Caco-2 (cell line): ENCODE measurements at regions not wholly inside any gene's neighbourhood (a gene's known extent, or its start where the extent isn't known, plus 50 kb on each side); places are given as distances from the start of the nearest gene placed in this dataset.
A peak's percentile ranks its signal among the peaks of the same experiment; 100 is the strongest.

ENCODE experiments used
- BruUV-seq: library from RNA; stranded (reverse); fragments of 400-500 nt; replicated peaks from 2 replicates; lab custom pipeline; 2021; lab: Mats Ljungman, UMichigan
- CTCF ChIA-PET: fragments of 300-600 bp; sonication (Branson Sonifier 250); formaldehyde crosslinking; loops from one replicate; lab custom pipeline; 2022; ENCODE audit warnings: antibody characterized with exemption; lab: Charles Lee
- POLR2A ChIA-PET: fragments of 300-600 bp; sonication (Branson Sonifier 250); formaldehyde crosslinking; loops from one replicate; lab custom pipeline; 2022; ENCODE audit warnings: antibody characterized with exemption; lab: Charles Lee
- DNase-seq, 2 experiments: peaks; one replicate each; pipeline versions ENCODE4 v3.0.0 to v3.0.0-alpha.2; 2020 to 2022
- H3K27me3 ChIP-seq: replicated peaks from 2 replicates; pipeline ENCODE4 v1.6.0; 2011; ENCODE audit warnings: low read length; ENCODE audit not compliant: control insufficient read depth, insufficient read depth
- H3K36me3 ChIP-seq: 2 replicates; pipeline ENCODE4 v1.5.1; 2011; ENCODE audit warnings: low read length; ENCODE audit not compliant: control insufficient read depth, insufficient read depth
- H3K4me1 ChIP-seq: fragments of 250-450 bp; sonication (Bioruptor Pico); 2 replicates; pipeline ENCODE4 v1.5.1; 2020; ENCODE audit warnings: mild to moderate bottlenecking
- H3K4me3 ChIP-seq: 2 replicates; pipeline ENCODE4 v1.5.1; 2011; ENCODE audit warnings: low read depth, mild to moderate bottlenecking, control low read depth, low read length
- H3K9me3 ChIP-seq: fragments of 250-450 bp; sonication (Bioruptor Pico); 2 replicates; pipeline ENCODE4 v1.5.1; 2020; ENCODE audit warnings: mild to moderate bottlenecking, moderate library complexity
- H3K27ac Mint-ChIP-seq: one replicate; pipeline ENCODE4 v1.8.0; 2022; ENCODE audit warnings: mixed read lengths; ENCODE audit not compliant: unreplicated experiment
- H3K27me3 Mint-ChIP-seq: one replicate; pipeline ENCODE4 v1.8.0; 2022; ENCODE audit warnings: mixed read lengths; ENCODE audit not compliant: insufficient read depth, unreplicated experiment
- H3K36me3 Mint-ChIP-seq: one replicate; pipeline ENCODE4 v1.8.0; 2022; ENCODE audit warnings: mild to moderate bottlenecking, mixed read lengths; ENCODE audit not compliant: insufficient read depth, unreplicated experiment
- H3K4me1 Mint-ChIP-seq: one replicate; pipeline ENCODE4 v1.8.0; 2022; ENCODE audit warnings: low read depth, mixed read lengths; ENCODE audit not compliant: unreplicated experiment
- H3K4me3 Mint-ChIP-seq: one replicate; pipeline ENCODE4 v1.8.0; 2022; ENCODE audit warnings: mild to moderate bottlenecking, moderate library complexity, mixed read lengths; ENCODE audit not compliant: unreplicated experiment
- H3K9me3 Mint-ChIP-seq: one replicate; pipeline ENCODE4 v1.8.0; 2022; ENCODE audit warnings: mixed read lengths; ENCODE audit not compliant: unreplicated experiment
- intact Hi-C: fragments of 100-400 bp; cut with micrococcal nuclease; formaldehyde crosslinking; loops from one replicate; pipeline ENCODE4 v1.10.0; 2022; ENCODE audit not compliant: unreplicated experiment
- TF ChIP-seq, protein P1 (sequence below), 2 experiments: fragments of 200-600 bp in 1 of 2; IDR thresholded peaks; 1 replicate in 1 of 2; 2 replicates in 1 of 2; pipeline versions ENCODE4 v1.5.1 to v1.8.0; 2011 to 2022; ENCODE audit warnings: antibody characterized with exemption in 1 of 2, control low read depth in 1 of 2, inconsistent platforms in 1 of 2, low read depth in 1 of 2, low read length in 1 of 2, mild to moderate bottlenecking in 1 of 2, moderate library complexity in 1 of 2; ENCODE audit not compliant: insufficient read depth in 1 of 2, severe bottlenecking in 1 of 2, unreplicated experiment in 1 of 2

DNA sequence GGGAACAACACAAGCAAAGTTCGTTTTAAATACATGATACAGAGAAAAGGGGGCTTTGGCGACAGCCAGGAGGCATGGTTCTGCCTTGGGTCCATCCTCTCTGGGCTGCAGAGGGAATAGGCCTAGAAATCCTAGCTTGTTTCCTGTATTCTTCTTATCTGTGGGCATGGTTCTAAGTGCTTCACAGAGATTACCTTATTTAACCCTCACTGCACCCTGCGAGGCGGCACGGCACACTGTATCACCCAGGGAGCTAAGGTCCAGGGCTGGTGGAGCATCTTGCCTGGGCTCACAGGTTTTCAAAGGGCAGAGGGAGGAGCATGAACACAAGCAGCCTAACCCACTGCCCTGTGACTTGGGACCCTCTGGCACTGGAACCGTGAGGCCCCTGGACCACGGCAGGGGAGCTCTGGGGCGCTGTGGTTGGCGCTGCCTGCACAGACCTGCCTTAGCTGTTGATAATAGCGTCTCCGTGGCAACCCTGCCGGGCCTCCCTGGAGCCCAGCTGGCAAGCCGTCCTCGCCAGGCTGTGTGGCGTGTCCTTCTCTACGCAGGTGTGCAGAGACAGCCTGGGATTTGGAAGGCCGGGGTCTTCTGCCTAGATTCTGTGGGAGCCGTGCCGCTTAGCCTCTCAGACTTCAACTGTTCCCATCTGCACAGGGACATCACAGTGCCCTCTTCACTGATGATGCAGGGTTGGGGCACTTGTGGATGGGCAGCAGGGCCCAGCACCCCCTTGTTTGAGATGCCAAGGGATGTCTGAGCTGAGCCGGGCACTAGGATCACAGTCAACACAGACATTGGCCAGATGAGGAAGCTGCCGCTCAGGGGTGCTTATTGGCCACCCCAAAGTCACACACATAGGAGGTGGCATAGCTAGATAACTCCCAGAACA lies 154.6 kb upstream of the TLE3 start:
- H3K9me3 ChIP-seq: no peaks in the 10 kb centered on the region
- no peak overlapping the region for H3K4me3 Mint-ChIP-seq
- BruUV-seq: no TSS peak
- intact Hi-C loops: no loop called here
- CTCF ChIA-PET: interaction anchor here (1.3 kb wide), 1 partner anchor 215 kb away, joined by 4 read pairs; no protein-coding TSS in a partner anchor
- POLR2A ChIA-PET: no interaction called here
- no peaks in the 10 kb centered on the region for H3K27me3 Mint-ChIP-seq
- H3K36me3 Mint-ChIP-seq: no peaks in the 10 kb centered on the region
- H3K9me3 Mint-ChIP-seq: no peaks in the 10 kb centered on the region
- no peaks in the 10 kb centered on the region for H3K36me3 ChIP-seq
- no peak overlapping the region for H3K4me3 ChIP-seq
- no peak overlapping the region for H3K27ac Mint-ChIP-seq
- H3K4me1 Mint-ChIP-seq: peaks cover 16% of the 10 kb centered on the region
- H3K4me1 ChIP-seq: peaks cover 13% of the 10 kb centered on the region; the same call in 1 of the 2 replicates
- H3K27me3 ChIP-seq: no peaks in the 10 kb centered on the region
- DNase-seq: no peak
- TF ChIP-seq, protein P1, sequence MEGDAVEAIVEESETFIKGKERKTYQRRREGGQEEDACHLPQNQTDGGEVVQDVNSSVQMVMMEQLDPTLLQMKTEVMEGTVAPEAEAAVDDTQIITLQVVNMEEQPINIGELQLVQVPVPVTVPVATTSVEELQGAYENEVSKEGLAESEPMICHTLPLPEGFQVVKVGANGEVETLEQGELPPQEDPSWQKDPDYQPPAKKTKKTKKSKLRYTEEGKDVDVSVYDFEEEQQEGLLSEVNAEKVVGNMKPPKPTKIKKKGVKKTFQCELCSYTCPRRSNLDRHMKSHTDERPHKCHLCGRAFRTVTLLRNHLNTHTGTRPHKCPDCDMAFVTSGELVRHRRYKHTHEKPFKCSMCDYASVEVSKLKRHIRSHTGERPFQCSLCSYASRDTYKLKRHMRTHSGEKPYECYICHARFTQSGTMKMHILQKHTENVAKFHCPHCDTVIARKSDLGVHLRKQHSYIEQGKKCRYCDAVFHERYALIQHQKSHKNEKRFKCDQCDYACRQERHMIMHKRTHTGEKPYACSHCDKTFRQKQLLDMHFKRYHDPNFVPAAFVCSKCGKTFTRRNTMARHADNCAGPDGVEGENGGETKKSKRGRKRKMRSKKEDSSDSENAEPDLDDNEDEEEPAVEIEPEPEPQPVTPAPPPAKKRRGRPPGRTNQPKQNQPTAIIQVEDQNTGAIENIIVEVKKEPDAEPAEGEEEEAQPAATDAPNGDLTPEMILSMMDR (IDR thresholded peaks at IDR 0.05; ENCODE audit: insufficient read depth in 1 of 2, low read depth in 1 of 2, low read length in 1 of 2, severe bottlenecking in 1 of 2, unreplicated experiment in 1 of 2): no peak

DNA sequence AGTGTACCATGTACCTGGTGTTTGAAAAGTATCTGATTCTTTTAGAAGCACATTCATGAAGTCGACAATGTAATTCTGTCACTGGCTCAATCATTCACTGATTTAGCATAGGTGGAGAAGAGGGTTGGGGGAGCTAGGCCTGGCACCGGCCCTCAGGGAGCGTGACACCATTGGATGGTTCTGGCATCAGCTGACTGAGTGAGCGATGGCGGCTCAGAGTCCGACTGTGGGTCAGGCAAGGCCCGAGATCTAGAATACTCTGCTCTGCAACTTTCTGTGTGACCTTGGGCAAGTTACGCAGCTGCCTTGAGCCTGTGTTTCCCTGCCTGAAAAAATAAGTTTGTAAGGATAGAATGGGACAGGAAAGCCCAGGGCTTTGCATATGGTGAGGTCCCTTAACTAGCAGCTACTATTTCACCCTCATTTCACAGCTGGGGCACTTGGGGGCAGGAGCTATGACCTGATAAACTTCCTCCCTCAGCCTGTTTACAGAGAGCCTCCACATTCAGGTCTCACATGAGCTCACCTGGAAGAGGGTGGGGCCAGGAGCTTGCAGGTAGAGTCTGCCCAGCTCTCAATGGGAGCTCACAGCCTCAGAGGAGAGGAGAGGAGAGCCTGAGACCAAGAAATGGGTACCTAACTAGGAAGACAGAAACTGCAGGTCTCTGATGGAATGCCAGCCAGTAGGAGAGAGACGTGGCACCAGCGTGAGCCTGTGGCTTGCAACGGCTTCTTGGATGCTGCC lies 153.7 kb upstream of the TLE3 start:
- H3K27me3 ChIP-seq: no peaks in the 10 kb centered on the region
- DNase-seq: peak in 1 of 2 experiments; percentile 38
- H3K4me3 ChIP-seq: no peak overlapping the region
- no peak overlapping the region for H3K4me3 Mint-ChIP-seq
- H3K27ac Mint-ChIP-seq: no peak overlapping the region
- peaks cover 16% of the 10 kb centered on the region for H3K4me1 Mint-ChIP-seq
- no peaks in the 10 kb centered on the region for H3K36me3 Mint-ChIP-seq
- intact Hi-C loops: no loop called here
- peaks cover 13% of the 10 kb centered on the region; the same call in 1 of the 2 replicates for H3K4me1 ChIP-seq
- BruUV-seq: no TSS peak
- H3K9me3 ChIP-seq: no peaks in the 10 kb centered on the region
- POLR2A ChIA-PET: no interaction called here
- TF ChIP-seq, protein P1 (IDR thresholded peaks at IDR 0.05; ENCODE audit: insufficient read depth in 1 of 2, low read depth in 1 of 2, low read length in 1 of 2, severe bottlenecking in 1 of 2, unreplicated experiment in 1 of 2): no peak
- no peaks in the 10 kb centered on the region for H3K36me3 ChIP-seq
- CTCF ChIA-PET: interaction anchor here (1.3 kb wide), 1 partner anchor 215 kb away, joined by 4 read pairs; no protein-coding TSS in a partner anchor
- no peaks in the 10 kb centered on the region for H3K27me3 Mint-ChIP-seq
- H3K9me3 Mint-ChIP-seq: no peaks in the 10 kb centered on the region
